HG03558 (cell line): ENCODE measurements at regions not wholly inside any gene's neighbourhood (a gene's known extent, or its start where the extent isn't known, plus 50 kb on each side); places are given as distances from the start of the nearest gene placed in this dataset.
"Not testable (repeated sequence)": the region's sequence is repeated elsewhere in the genome, so short reads cannot be mapped to it uniquely, and the experiment has no call there.

ENCODE experiments used
- ATAC-seq: cut with Tn5 transposase; IDR thresholded peaks from one replicate; pipeline ENCODE4 v1.9.1; 2021; ENCODE audit warnings: moderate number of reproducible peaks; ENCODE audit not compliant: unreplicated experiment; ENCODE audit errors: extremely low read depth

- no peak for ATAC-seq
These were observed 101.9 kb downstream of the QRSL1 start for GRCh38 chr6:106731144-106731842.

- ATAC-seq = no peak
These were observed 101.3 kb downstream of the QRSL1 start for GRCh38 chr6:106730718-106731117.

GRCh38 chr6:106730264-106730663, 100.9 kb downstream of the QRSL1 start:
- no peak for ATAC-seq

GRCh38 chr6:106729841-106730240, 100.5 kb downstream of the QRSL1 start:
- ATAC-seq = no peak

GRCh38 chr6:106728296-106728870, 99.0 kb downstream of the QRSL1 start:
- no peak for ATAC-seq

DNA sequence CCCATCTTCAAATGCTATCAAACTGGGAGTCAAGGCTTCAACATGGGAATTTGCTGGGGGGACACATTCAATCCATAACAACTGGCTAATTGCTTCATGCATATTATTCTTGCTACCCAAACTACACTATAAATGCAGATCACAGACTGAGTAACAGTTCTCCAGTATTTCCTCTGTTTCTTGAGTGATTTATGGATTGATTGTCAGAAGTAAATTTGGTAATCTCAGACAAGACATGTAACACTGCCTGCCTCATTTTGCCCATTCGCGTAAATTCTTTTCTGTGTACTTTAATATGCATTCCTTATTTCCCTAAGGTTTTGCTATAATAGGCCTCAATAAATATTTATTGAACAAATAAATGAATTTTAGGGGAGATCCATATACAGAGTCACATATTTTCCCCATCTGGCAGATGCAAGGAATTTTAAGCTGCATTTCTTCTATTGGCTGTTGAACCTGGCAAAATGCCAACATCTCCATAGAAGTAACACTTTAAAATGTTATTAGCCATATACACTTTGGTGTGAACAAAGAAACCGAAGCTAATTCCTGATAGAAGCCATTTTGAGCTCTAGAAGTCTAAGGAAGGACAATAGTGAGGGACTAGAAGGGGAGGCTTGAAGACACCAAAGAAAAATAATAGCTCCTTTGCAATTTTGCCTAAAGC, 98.2 kb downstream of the QRSL1 start:
- ATAC-seq = no peak

- no peak for ATAC-seq
These were observed 95.5 kb downstream of the QRSL1 start for GRCh38 chr6:106724848-106725247.

GRCh38 chr6:106724337-106724736, 95.0 kb downstream of the QRSL1 start:
- ATAC-seq = no peak

DNA sequence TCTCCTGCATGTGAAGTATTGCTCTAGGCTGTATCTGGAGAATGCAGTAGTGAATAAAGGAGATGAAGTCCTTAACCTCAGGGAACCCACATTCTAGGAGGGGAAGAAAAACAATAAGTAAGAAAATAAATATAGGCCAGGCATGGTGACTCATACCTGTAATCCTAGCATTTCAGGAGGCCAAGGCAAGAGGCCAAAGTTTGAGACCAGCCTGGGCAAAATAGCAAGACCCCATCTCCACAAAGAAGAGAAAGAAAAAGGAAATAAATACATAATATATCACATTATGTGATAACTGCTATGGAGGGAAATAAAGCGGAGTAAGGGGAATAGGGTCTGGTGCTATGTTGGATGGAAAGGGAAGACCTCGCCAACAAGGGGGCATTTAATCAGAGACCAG, 94.0 kb downstream of the QRSL1 start:
- not testable (repeated sequence) for ATAC-seq

- not testable (repeated sequence) for ATAC-seq
These were observed 91.8 kb downstream of the QRSL1 start for GRCh38 chr6:106721189-106721588.
